ENCODE measurements at regions not wholly inside any gene's neighbourhood (a gene's known extent, or its start where the extent isn't known, plus 50 kb on each side); places are given as distances from the start of the nearest gene placed in this dataset.
"Not testable (repeated sequence)": the region's sequence is repeated elsewhere in the genome, so short reads cannot be mapped to it uniquely, and the experiment has no call there.

DNA sequence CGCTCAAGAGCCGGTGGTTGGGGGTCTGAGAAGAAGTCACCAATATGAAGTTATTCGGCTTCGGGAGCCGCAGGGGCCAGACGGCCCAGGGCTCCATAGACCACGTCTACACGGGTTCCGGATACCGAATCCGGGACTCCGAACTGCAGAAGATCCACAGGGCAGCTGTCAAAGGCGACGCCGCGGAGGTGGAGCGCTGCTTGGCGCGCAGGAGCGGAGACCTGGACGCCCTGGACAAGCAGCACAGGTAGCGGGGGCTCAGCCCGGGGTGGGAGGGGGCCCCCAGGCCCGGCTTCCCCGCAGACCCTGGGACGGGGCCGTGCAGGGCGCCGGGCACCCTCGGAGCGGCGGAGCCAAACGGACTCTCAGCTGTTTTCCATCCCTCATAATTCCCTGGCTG, 867.9 kb downstream of the SPATA31A1 start:
- TF ChIP-seq, protein P1, sequence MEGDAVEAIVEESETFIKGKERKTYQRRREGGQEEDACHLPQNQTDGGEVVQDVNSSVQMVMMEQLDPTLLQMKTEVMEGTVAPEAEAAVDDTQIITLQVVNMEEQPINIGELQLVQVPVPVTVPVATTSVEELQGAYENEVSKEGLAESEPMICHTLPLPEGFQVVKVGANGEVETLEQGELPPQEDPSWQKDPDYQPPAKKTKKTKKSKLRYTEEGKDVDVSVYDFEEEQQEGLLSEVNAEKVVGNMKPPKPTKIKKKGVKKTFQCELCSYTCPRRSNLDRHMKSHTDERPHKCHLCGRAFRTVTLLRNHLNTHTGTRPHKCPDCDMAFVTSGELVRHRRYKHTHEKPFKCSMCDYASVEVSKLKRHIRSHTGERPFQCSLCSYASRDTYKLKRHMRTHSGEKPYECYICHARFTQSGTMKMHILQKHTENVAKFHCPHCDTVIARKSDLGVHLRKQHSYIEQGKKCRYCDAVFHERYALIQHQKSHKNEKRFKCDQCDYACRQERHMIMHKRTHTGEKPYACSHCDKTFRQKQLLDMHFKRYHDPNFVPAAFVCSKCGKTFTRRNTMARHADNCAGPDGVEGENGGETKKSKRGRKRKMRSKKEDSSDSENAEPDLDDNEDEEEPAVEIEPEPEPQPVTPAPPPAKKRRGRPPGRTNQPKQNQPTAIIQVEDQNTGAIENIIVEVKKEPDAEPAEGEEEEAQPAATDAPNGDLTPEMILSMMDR (IDR thresholded peaks at IDR 0.05), result not testable (repeated sequence)
- TF ChIP-seq POLR2A (IDR thresholded peaks at IDR 0.05), result not testable (repeated sequence)

Data from transverse colon (tissue), 3 donors.